Adrenal gland (tissue), 5 donors: ENCODE measurements at regions not wholly inside any gene's neighbourhood (a gene's known extent, or its start where the extent isn't known, plus 50 kb on each side); places are given as distances from the start of the nearest gene placed in this dataset.

Source experiments
- POLR2A ChIP-seq, 2 donors: fragments of 450-650 bp; IDR thresholded peaks; one replicate each; pipeline ENCODE4 v1.6.1; 2017; ENCODE audit warnings: antibody characterized with exemption in 2 of 2, mild to moderate bottlenecking in 2 of 2, moderate library complexity in 1 of 2
- TF ChIP-seq, protein P1 (sequence below), 6 experiments: fragments of 450-650 bp in 4 of 6; fragments of 200-600 bp in 2 of 6; sonication (generic) in 1 of 6; IDR thresholded peaks; 1 replicate in 5 of 6; 2 replicates in 1 of 6; pipeline versions ENCODE4 v1.5.1 to v1.8.0; 2016 to 2021; ENCODE audit warnings: antibody characterized with exemption in 6 of 6, mild to moderate bottlenecking in 2 of 6, moderate library complexity in 1 of 6
- donor health status: DM: no; HTN: no; CAD: no.

DNA sequence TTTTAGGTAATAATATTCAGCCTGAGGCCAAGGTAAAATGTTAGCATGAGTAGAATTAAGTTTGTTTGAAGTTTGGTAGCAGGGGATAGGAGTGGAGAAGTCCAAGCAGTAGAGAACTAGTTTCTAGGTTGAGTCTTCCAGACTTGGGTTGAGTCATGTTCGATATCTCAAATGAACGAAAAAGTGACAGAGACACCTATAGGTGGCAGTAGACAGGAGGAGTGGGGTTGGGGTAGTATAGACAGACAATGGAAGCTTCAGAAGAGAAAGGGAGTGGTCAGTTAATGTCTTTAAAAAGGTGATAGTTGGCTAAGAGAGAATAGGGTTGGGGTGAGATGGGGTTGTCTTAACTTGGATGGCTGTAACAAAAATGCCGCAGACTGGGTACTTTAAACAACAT, 58.7 kb upstream of the EMCN start:
- TF ChIP-seq, protein P1, sequence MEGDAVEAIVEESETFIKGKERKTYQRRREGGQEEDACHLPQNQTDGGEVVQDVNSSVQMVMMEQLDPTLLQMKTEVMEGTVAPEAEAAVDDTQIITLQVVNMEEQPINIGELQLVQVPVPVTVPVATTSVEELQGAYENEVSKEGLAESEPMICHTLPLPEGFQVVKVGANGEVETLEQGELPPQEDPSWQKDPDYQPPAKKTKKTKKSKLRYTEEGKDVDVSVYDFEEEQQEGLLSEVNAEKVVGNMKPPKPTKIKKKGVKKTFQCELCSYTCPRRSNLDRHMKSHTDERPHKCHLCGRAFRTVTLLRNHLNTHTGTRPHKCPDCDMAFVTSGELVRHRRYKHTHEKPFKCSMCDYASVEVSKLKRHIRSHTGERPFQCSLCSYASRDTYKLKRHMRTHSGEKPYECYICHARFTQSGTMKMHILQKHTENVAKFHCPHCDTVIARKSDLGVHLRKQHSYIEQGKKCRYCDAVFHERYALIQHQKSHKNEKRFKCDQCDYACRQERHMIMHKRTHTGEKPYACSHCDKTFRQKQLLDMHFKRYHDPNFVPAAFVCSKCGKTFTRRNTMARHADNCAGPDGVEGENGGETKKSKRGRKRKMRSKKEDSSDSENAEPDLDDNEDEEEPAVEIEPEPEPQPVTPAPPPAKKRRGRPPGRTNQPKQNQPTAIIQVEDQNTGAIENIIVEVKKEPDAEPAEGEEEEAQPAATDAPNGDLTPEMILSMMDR (IDR thresholded peaks at IDR 0.05), result no peak
- TF ChIP-seq POLR2A (IDR thresholded peaks at IDR 0.05), result no peak
